NT2/D1 (cell line): ENCODE measurements at regions not wholly inside any gene's neighbourhood (a gene's known extent, or its start where the extent isn't known, plus 50 kb on each side); places are given as distances from the start of the nearest gene placed in this dataset.

Experiments
- YY1 ChIP-seq: IDR thresholded peaks from 2 replicates; pipeline ENCODE4 v1.6.1; 2011; ENCODE audit not compliant: insufficient read length, insufficient read depth
- ZNF274 ChIP-seq: IDR thresholded peaks from 2 replicates; pipeline ENCODE4 v1.6.1; 2011; ENCODE audit warnings: mild to moderate bottlenecking, low read depth, low read length

- TF ChIP-seq YY1 (no peak), ZNF274 (no peak)
Observed at GRCh38 chr21:41638201-41638790, 128.6 kb downstream of the RIPK4 start.
